ENCODE measurements at regions not wholly inside any gene's neighbourhood (a gene's known extent, or its start where the extent isn't known, plus 50 kb on each side); places are given as distances from the start of the nearest gene placed in this dataset.

DNA sequence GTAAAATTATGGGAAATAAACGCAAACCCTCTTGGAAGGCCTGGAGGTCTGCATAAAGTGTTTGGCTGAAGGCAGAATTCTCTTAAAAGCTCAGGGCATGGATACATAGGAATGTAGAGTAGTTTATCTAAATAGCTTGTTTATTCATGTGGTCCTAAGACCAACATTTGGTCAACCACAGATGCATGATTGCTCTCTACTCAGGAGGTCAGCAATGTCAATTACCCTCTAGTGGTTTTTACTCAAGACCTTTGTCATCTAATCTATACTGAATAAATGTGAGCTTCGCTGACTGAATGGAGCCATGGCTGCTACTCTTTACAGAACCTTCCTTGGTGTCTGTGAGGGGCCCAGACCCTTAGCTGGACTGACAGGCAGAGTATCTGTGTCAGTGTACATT lies 139.8 kb downstream of the ATL2 start:
- ATAC-seq (no peak), FAIRE-seq (no peak), DNase-seq (ENCODE audit: extremely low read depth in 1 of 4, low spot score in 3 of 4) (no peak)
- Histone ChIP-seq H2AFZ (ENCODE audit: low read depth, low read length) (no peak overlapping the region), H4K20me1 (replicated peaks; ENCODE audit: control insufficient read depth, insufficient read depth, low read length) (no peaks in the 10 kb centered on the region), H3K4me1 (replicated peaks in 1 of 2; ENCODE audit: control insufficient read depth in 2 of 2, insufficient read depth in 2 of 2, low read length in 2 of 2) (no peaks in the 10 kb centered on the region), H3K79me2 (ENCODE audit: control insufficient read depth, insufficient read depth, low read length) (no peaks in the 10 kb centered on the region), H3K9ac (ENCODE audit: insufficient read depth in 1 of 2, low read depth in 2 of 2, low read length in 2 of 2) (no peak overlapping the region), H3K36me3 (ENCODE audit: control insufficient read depth, insufficient read depth, low read length) (no peaks in the 10 kb centered on the region), H3K9me1 (ENCODE audit: control insufficient read depth, insufficient read depth, low read length) (no peaks in the 10 kb centered on the region), H3K27me3 (ENCODE audit: control insufficient read depth in 2 of 2, insufficient read depth in 2 of 2, low read length in 2 of 2) (peaks cover 25 to 31% of the 10 kb centered on the region in 2 experiments), H3K27ac (ENCODE audit: extremely low read depth, low read depth, low read length) (no peak overlapping the region), H3K4me3 (no peak overlapping the region), H3K4me2 (ENCODE audit: insufficient read depth, low read length) (no peak overlapping the region), H3K9me3 (replicated peaks; ENCODE audit: control insufficient read depth, insufficient read depth, low read depth, low read length) (no peaks in the 10 kb centered on the region)
- ChIA-PET CTCF (ENCODE audit: low intra/inter-chr PET ratio) (no interaction called here), POLR2A (interaction anchor here (0.6 to 1.1 kb wide), 2 partner anchors 8 to 121 kb away, joined by 3 to 6 read pairs; no protein-coding TSS in a partner anchor)
- TF ChIP-seq, protein P1, sequence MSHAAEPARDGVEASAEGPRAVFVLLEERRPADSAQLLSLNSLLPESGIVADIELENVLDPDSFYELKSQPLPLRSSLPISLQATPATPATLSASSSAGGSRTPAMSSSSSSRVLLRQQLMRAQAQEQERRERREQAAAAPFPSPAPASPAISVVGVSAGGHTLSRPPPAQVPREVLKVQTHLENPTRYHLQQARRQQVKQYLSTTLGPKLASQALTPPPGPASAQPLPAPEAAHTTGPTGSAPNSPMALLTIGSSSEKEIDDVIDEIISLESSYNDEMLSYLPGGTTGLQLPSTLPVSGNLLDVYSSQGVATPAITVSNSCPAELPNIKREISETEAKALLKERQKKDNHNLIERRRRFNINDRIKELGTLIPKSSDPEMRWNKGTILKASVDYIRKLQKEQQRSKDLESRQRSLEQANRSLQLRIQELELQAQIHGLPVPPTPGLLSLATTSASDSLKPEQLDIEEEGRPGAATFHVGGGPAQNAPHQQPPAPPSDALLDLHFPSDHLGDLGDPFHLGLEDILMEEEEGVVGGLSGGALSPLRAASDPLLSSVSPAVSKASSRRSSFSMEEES (CRISPR knock-in tag; IDR thresholded peaks at IDR 0.05): no peak
- TF ChIP-seq POLR3A (IDR thresholded peaks at IDR 0.05; ENCODE audit: borderline replicate concordance, extremely low read depth, insufficient read depth, insufficient read length) (no peak), RAD51 (IDR thresholded peaks at IDR 0.05; ENCODE audit: borderline replicate concordance, low read depth) (no peak), PCBP1 (IDR thresholded peaks at IDR 0.05; ENCODE audit: low read depth, low read length, poor library complexity, severe bottlenecking) (no peak), ZNF23 (CRISPR knock-in tag; IDR thresholded peaks at IDR 0.05) (no peak), CBX5 (IDR thresholded peaks at IDR 0.05; ENCODE audit: borderline replicate concordance, low read depth) (no peak), ZNF3 (CRISPR knock-in tag; IDR thresholded peaks at IDR 0.05) (no peak), ZNF174 (CRISPR knock-in tag; IDR thresholded peaks at IDR 0.05) (no peak)
- TF ChIP-seq, protein P2, sequence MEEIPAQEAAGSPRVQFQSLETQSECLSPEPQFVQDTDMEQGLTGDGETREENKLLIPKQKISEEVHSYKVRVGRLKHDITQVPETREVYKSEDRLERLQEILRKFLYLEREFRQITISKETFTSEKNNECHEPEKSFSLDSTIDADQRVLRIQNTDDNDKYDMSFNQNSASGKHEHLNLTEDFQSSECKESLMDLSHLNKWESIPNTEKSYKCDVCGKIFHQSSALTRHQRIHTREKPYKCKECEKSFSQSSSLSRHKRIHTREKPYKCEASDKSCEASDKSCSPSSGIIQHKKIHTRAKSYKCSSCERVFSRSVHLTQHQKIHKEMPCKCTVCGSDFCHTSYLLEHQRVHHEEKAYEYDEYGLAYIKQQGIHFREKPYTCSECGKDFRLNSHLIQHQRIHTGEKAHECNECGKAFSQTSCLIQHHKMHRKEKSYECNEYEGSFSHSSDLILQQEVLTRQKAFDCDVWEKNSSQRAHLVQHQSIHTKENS (CRISPR knock-in tag; IDR thresholded peaks at IDR 0.05): no peak
- TF ChIP-seq, protein P3, sequence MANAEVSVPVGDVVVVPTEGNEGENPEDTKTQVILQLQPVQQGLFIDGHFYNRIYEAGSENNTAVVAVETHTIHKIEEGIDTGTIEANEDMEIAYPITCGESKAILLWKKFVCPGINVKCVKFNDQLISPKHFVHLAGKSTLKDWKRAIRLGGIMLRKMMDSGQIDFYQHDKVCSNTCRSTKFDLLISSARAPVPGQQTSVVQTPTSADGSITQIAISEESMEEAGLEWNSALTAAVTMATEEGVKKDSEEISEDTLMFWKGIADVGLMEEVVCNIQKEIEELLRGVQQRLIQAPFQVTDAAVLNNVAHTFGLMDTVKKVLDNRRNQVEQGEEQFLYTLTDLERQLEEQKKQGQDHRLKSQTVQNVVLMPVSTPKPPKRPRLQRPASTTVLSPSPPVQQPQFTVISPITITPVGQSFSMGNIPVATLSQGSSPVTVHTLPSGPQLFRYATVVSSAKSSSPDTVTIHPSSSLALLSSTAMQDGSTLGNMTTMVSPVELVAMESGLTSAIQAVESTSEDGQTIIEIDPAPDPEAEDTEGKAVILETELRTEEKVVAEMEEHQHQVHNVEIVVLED (CRISPR knock-in tag; IDR thresholded peaks at IDR 0.05): no peak
- TF ChIP-seq, protein P4, sequence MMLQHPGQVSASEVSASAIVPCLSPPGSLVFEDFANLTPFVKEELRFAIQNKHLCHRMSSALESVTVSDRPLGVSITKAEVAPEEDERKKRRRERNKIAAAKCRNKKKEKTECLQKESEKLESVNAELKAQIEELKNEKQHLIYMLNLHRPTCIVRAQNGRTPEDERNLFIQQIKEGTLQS (IDR thresholded peaks at IDR 0.05): no peak
- TF ChIP-seq, protein P4 (CRISPR knock-in tag; conservative IDR thresholded peaks at IDR 0.05): no peak
- TF ChIP-seq, protein P5, sequence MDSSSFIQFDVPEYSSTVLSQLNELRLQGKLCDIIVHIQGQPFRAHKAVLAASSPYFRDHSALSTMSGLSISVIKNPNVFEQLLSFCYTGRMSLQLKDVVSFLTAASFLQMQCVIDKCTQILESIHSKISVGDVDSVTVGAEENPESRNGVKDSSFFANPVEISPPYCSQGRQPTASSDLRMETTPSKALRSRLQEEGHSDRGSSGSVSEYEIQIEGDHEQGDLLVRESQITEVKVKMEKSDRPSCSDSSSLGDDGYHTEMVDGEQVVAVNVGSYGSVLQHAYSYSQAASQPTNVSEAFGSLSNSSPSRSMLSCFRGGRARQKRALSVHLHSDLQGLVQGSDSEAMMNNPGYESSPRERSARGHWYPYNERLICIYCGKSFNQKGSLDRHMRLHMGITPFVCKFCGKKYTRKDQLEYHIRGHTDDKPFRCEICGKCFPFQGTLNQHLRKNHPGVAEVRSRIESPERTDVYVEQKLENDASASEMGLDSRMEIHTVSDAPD (CRISPR knock-in tag; IDR thresholded peaks at IDR 0.05): no peak
- TF ChIP-seq, protein P6, sequence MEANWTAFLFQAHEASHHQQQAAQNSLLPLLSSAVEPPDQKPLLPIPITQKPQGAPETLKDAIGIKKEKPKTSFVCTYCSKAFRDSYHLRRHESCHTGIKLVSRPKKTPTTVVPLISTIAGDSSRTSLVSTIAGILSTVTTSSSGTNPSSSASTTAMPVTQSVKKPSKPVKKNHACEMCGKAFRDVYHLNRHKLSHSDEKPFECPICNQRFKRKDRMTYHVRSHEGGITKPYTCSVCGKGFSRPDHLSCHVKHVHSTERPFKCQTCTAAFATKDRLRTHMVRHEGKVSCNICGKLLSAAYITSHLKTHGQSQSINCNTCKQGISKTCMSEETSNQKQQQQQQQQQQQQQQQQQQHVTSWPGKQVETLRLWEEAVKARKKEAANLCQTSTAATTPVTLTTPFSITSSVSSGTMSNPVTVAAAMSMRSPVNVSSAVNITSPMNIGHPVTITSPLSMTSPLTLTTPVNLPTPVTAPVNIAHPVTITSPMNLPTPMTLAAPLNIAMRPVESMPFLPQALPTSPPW (CRISPR knock-in tag; IDR thresholded peaks at IDR 0.05): no peak
- no TSS peak for BruUV-seq (replicated peaks)
- 6% methylated on average over 2 of the region's 2 CpGs for whole genome bisulfite sequencing (ENCODE audit: insufficient coverage, low coverage, missing lambda C conversion rate)
- in situ Hi-C loops (cut with MboI): no loop called here
- intact Hi-C loops (cut with micrococcal nuclease): no loop called here

Data from K562 (cell line).